HG03045 (cell line): ENCODE measurements at regions not wholly inside any gene's neighbourhood (a gene's known extent, or its start where the extent isn't known, plus 50 kb on each side); places are given as distances from the start of the nearest gene placed in this dataset.

Experiments
- ATAC-seq: cut with Tn5 transposase; IDR thresholded peaks from one replicate; pipeline ENCODE4 v1.9.1; 2021; ENCODE audit warnings: mild to moderate bottlenecking, moderate library complexity; ENCODE audit not compliant: unreplicated experiment

DNA sequence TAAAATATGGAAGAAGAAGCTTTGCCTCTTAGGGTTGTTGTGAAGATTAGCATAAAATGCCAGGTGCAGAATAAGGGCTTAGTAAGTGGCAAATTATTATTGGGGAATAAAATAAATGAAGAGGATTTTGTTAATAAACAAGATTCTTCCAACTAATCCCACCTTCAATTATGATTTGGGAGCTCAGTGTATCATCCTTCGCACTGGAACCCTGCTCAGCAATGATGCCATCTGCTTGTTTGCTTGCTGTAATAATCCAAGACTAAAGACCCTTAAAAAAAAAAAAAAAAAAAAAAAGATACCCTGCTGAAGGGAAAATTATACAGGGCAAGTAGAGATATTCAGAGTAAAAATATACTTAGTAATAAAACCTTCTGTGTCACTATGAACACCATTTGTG is 62.0 kb upstream of the RREB1 start:
- ATAC-seq, result no peak

DNA sequence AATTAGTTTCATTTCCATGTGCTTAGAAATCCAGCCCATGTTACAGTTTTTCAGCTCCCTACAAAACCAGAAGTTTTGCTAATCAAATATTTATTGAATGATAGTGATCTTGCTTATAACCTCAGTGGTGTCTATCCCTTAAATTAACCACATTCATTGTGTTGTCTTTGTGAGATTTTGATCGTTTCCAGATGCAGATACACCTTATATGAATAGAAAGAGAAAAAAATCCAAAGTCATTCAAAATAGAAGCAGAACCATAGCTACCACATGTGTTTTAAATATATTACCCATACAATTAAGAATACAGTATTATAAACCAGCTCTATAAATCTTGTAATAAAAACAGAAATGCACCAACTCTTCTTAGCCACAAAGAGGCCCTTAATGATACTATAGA is 60.6 kb upstream of the RREB1 start:
- no peak for ATAC-seq

DNA sequence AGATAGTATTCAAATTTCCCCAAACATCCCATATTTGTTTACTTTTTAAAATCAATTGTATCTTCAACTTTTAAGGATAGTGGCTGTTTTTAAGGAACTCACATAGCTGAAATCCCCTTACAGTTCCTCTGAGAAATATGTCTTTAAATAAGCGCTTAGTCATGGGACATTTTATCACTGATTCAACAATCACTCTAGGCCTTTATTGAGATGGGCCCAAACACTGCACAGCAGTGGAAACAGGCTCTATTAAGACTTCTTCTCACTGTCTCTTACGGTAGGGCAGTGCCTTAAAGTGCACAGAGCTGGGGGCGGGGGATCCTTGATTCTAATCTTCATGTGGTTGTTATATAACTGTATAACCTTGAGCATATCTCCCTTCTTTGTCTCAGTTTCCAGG is 59.8 kb upstream of the RREB1 start:
- no peak for ATAC-seq

DNA sequence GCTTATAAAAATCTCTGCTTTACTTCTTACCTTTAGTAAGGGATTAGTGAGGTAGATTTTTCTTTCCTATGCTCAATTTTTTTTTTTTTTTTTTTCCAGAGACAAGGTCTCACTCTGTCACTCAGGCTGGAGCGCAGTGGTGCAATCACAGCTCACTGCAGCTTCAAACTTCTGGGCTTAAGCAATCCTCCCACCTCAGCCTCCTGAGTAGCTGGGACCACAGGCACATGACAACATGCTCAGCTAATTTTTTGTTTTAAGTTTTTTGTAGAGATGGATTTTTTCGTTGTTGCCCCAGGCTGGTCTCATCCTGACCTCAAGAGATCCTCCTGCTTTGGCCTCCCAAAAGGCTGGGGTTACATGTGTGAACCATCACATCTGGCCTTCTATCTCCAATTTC is 58.9 kb upstream of the RREB1 start:
- ATAC-seq, result no peak

DNA sequence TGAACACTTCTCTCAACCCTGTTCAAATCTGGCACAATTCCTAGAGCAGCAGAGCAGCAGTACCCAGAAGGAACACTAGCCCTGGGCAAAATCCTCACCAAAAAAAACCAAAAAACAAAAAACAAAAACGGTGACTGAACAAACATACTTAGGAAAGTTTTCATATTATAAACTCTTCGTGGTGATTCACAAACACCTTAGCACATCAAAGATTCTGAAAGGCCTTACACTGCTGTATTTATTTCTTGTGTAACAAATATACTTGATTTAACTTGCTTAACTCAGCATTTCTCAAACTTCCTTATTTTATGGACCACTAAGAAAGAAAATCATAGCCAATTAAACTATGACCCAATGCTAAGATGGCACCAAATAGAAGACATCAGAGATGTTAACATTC is 57.8 kb upstream of the RREB1 start:
- ATAC-seq, result no peak

DNA sequence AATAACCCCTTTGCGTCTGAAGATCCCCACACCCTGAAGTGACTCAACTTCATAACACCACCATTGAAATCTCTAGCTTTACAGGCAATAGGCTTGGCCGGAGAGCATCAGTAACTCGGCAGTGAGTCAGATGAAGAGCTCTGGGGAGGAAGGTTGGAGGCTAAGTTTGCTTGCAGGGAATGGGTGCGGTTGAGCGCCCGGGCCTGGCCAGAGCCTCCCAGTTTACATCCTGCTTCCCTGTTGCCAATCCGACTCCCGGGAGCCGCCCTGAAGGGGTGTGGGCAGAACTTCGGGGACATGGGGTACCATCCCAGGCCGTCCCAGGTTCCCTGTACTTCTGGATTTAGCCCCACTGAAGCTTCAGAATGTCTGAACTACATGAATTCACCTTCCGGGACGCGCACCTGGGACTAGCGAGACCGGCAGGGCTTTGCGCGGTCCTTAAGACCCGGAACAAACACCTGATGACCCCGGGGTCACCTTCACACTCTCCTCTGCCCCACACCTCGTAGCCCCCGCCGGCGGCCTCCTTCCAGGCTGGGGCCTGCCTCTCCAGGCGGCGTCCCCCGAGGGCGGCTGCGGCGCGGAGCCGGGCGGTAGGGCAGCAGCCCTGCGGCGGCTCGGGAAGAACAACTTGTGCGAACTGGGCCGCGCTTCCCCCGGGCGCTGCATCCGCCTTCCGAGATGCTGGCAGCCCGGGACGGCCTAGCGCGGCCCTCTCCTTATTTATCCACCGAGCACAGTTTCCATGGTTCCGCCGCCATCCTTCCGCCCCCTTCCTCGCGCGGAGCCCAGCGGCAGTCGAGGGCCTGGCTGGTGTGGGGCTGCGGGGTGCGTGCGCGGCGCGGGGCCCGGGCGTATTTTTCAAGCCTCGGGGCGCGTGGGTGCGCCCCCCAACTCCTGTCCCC is 56.6 kb upstream of the RREB1 start:
- ATAC-seq, result no peak

DNA sequence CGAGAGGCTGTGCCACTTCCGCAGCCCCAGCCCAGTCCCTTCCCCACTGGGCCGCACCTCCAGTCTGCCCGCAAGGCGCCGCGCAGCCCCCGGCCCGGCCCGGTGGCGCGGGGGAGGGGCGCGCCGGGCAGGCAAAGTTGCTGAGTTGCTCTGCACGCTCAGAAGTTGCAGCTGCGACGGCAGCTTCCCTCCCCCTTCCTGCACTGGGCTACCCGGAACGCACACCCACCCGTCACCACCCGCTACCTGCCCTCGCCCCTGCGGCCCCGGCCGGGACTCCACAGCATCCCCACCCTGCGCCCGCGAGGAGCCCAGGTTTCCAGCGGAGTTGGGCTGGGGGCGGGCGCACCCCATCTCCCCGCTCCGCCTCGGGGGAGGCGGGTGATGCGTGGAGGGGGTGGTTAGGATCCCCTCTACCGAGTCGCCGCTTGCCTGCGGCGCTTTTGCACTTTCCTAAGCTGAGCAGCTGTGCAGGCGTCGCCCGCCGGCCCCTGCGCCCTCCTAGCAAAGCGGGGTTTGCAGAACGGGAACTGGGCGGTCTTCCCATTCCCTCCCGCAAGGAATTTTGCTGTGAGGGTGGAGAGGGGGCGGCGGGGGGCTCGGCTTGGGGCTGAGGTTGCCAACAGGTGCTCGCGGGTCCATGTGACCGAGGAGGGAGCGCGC is 55.9 kb upstream of the RREB1 start:
- ATAC-seq, result no peak

DNA sequence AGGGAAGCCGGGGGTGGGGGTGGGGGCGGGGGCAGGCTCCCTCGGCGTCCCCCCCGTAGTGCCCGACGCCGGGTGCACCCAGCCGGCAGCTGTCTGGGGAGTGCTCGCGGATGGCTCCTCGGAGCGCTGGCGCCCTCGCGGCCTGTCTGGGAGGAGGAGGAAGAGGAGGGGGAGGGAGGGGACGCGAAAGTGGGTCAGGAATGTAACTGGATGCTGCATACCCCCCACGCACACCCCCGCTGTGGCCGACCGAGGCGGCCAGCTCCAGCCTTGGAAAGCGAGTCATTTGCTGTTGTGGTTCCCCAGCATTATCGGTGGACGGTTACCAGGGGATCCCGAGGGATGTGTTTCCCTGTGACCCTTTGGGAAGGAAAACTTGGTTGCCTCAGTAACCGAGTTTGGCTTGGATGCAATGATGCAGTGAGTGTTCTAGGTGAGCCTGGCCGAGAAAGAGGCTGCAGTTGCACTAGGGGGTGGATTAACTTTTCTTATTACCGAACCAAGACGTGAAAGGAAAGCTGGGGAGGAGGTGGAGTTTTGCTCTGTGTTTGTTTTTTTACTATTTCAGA is 55.2 kb upstream of the RREB1 start:
- ATAC-seq, result no peak

DNA sequence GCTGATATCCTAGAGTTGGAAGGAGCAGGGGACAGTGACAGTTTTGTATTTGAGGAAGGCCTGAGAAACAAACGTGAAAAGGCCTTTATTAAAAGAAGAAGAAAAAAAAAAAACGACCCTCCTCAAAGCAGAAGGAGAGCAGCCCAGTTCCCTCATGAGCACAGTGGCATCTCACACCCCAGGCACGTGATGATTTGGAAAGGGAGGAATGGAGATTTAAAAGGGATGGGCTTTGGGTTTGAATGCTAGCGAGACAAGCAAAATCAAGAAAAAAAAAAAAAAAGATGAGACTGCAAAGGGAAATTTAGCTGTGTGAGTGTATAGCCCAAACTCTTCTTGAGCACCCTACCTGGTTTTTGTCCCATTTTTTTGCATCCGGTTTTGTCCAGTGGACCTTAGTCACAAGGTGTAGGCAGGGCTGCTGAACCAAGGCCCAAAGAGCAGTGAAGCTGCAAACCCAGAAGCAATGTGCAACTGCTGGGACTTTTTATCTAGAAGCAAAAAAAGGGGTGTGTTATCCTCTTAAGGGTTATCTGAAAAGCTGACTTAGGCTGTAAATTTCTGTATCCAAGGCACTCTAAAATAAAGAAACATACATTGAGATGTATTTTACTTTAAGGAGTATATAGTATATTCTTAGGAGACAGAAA is 54.5 kb upstream of the RREB1 start:
- ATAC-seq, result no peak
